ENCODE measurements at regions not wholly inside any gene's neighbourhood (a gene's known extent, or its start where the extent isn't known, plus 50 kb on each side); places are given as distances from the start of the nearest gene placed in this dataset.

DNA sequence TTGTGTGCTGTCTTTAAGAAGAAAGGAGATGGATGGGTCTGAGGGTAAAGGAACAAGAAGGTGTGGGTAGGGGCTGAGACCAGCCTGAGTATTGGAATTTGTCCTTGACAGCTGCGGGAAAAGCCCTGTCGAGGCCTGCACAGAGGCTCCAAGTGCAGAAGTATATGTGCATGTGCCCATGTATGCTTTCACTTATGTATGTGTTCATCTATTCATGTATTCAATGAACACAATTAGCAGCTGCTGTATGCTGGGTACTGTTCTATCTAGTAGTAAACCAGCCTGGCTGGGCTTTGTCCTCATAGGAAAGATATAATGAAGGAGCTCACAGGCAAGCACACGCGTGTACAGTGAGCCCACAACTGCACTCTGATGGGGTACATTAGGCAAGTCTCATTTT is 181.4 kb downstream of the CALCRL start:
- TF ChIP-seq POLR2A (IDR thresholded peaks at IDR 0.05) = no peak
- TF ChIP-seq, protein P1, sequence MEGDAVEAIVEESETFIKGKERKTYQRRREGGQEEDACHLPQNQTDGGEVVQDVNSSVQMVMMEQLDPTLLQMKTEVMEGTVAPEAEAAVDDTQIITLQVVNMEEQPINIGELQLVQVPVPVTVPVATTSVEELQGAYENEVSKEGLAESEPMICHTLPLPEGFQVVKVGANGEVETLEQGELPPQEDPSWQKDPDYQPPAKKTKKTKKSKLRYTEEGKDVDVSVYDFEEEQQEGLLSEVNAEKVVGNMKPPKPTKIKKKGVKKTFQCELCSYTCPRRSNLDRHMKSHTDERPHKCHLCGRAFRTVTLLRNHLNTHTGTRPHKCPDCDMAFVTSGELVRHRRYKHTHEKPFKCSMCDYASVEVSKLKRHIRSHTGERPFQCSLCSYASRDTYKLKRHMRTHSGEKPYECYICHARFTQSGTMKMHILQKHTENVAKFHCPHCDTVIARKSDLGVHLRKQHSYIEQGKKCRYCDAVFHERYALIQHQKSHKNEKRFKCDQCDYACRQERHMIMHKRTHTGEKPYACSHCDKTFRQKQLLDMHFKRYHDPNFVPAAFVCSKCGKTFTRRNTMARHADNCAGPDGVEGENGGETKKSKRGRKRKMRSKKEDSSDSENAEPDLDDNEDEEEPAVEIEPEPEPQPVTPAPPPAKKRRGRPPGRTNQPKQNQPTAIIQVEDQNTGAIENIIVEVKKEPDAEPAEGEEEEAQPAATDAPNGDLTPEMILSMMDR (IDR thresholded peaks at IDR 0.05 in 8 of 11, conservative IDR thresholded peaks at IDR 0.05 in 3 of 11) = no peak

Data from spleen (tissue), 7 donors.